ENCODE measurements at regions not wholly inside any gene's neighbourhood (a gene's known extent, or its start where the extent isn't known, plus 50 kb on each side); places are given as distances from the start of the nearest gene placed in this dataset.

- no peak for DNase-seq (ENCODE audit: low read depth)
- no peak for TF ChIP-seq CTCF (IDR thresholded peaks at IDR 0.05; ENCODE audit: low read length, missing control alignments)
- no peak overlapping the region for H3K4me3 ChIP-seq (replicated peaks; ENCODE audit: low read depth, low read length)
These were observed 686.8 kb upstream of the SALL3 start for GRCh38 chr18:78292618-78293380.

DNA sequence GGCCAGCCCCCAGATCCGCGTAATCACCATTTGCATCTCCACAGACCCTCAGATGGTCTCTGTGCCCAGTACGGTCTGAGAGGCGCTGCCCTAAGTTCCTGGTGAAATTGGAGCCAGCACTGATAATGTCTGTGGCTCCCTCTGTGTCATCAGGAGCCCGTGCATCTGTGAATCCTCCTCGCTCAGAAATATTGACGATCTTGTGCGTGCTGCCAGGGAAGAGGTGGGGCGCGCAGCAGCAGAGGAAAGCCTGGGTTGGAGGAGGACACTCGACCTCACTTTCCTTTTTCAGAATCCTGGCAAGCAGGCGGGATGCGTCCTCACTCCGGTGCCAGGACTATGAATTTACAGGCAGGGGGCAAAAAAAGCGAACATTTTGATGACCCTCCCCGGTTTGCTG is 686.1 kb upstream of the SALL3 start:
- no peak overlapping the region for H3K4me3 ChIP-seq (replicated peaks; ENCODE audit: low read depth, low read length)
- no peak for DNase-seq (ENCODE audit: low read depth)

DNA sequence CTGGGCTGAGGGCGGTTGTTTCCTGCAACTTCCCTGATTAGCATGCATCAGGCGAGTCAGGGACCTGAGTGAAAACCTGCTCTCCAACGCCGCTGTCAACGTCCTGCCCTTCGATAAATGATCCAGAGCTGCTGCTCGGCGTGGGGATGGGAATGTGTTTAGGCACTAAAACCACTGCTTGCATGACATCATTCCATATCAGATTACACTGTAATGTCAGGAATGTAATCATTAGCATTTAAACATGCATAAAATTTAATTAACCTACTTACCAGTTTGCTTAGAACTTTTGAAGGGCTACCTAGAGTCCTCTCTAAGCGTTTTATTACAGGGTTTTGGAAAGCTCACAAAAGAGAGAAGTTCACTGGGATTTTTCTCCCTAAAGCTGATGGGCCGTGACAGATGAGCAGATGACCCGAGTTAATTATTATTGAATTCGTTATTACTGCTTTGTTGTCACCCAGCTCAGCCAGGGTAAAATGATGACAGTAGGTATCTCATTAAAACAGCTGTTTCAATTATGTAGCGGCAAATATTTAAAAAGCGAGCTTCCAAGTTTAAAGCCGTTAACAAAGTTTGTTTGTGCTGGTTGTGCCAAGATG is 685.6 kb upstream of the SALL3 start:
- no peak for TF ChIP-seq CTCF (IDR thresholded peaks at IDR 0.05; ENCODE audit: low read length, missing control alignments)
- DNase-seq (ENCODE audit: low read depth): no peak
- H3K4me3 ChIP-seq (replicated peaks; ENCODE audit: low read depth, low read length): no peak overlapping the region

More for the DNA sequence above, 686.1 kb upstream of the SALL3 start:
- no peak for TF ChIP-seq CTCF (IDR thresholded peaks at IDR 0.05; ENCODE audit: low read length, missing control alignments)

DNA sequence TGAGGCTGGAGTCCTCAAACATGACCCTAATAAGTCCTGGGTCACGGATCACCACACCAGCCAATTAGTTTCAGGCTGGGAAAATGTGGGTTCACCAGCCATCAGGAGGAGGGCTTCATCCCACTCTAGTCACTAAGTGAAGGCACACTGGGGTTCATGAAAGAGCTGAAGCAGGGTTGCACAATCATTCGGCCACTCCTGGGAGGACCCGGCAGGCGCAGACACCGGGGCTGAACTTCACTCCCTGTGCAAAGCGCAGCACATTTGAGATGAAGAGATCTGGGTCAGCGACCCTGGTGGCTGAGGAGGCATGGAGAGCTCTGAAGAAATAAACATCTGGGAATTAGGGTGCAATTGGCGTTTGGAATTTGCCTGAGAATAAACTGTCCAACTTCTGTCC is 684.4 kb upstream of the SALL3 start:
- H3K4me3 ChIP-seq (replicated peaks; ENCODE audit: low read depth, low read length): no peak overlapping the region
- no peak for DNase-seq (ENCODE audit: low read depth)
- no peak for TF ChIP-seq CTCF (IDR thresholded peaks at IDR 0.05; ENCODE audit: low read length, missing control alignments)

DNA sequence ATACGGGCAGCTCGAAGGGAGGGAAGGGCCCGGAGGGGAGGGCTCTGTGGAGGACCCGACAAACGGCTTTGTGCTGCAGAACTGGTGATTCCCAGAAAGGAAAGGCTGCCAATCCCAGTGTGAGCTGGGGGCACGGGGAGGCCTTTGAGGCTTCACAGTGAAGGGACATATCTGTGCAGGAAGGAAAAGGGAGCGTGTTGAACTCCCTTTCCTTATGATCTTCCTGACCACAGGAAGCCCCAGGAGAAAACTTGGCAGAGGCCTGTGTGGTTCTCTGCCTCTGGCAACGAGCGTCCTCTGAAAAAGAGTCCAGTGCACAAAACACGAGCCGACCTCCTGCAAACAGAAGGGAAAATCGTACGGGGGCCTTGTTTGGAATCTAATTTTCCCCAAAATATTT is 683.5 kb upstream of the SALL3 start:
- no peak for TF ChIP-seq CTCF (IDR thresholded peaks at IDR 0.05; ENCODE audit: low read length, missing control alignments)
- H3K4me3 ChIP-seq (replicated peaks; ENCODE audit: low read depth, low read length): no peak overlapping the region
- no peak for DNase-seq (ENCODE audit: low read depth)

GRCh38 chr18:78297048-78297447 is 682.6 kb upstream of the SALL3 start:
- no peak for TF ChIP-seq CTCF (IDR thresholded peaks at IDR 0.05; ENCODE audit: low read length, missing control alignments)
- no peak overlapping the region for H3K4me3 ChIP-seq (replicated peaks; ENCODE audit: low read depth, low read length)
- DNase-seq (ENCODE audit: low read depth): no peak

Measured in fibroblast of pulmonary artery (primary cell).